IMR-90 (cell line): ENCODE measurements at regions not wholly inside any gene's neighbourhood (a gene's known extent, or its start where the extent isn't known, plus 50 kb on each side); places are given as distances from the start of the nearest gene placed in this dataset.

Experiments
- ATAC-seq: fragments of 200-7000 bp; cut with Tn5 transposase; 2 replicates; pipeline ENCODE4 v1.9.1; 2020; ENCODE audit warnings: low read depth, mild to moderate bottlenecking, moderate library complexity
- BruUV-seq: library from RNA; stranded (reverse); fragments of 400-500 nt; replicated peaks from 2 replicates; lab custom pipeline; 2021; lab: Mats Ljungman, UMichigan
- CTCF ChIA-PET: fragments of 300-600 bp; formaldehyde crosslinking; extraction: SDS; loops from one replicate; lab custom pipeline; 2021; ENCODE audit warnings: antibody characterized with exemption; lab: Yijun Ruan, JAX
- POLR2A ChIA-PET: fragments of 300-600 bp; sonication (Branson Sonifier 250); formaldehyde crosslinking; loops from one replicate; lab custom pipeline; 2022; ENCODE audit warnings: antibody characterized with exemption; ENCODE audit not compliant: unreplicated experiment; lab: Charles Lee
- DNase-seq: peaks from one replicate; pipeline ENCODE4 v3.0.0; 2013
- H2AFZ ChIP-seq: replicated peaks from 2 replicates; pipeline ENCODE3; 2013; ENCODE audit warnings: low read length, mild to moderate bottlenecking; ENCODE audit not compliant: poor library complexity
- H2AK5ac ChIP-seq: 2 replicates; pipeline ENCODE4 v1.6.1; 2013; ENCODE audit warnings: low read depth, low read length, inconsistent platforms
- H2AK9ac ChIP-seq: replicated peaks from 2 replicates; pipeline ENCODE3; 2013; ENCODE audit warnings: mild to moderate bottlenecking, low read depth, low read length, moderate library complexity; ENCODE audit not compliant: poor library complexity
- H2BK120ac ChIP-seq: 2 replicates; pipeline ENCODE4 v1.6.1; 2013; ENCODE audit warnings: low read depth, low read length, inconsistent platforms
- H2BK15ac ChIP-seq: 3 replicates; pipeline ENCODE4 v1.6.1; 2013; ENCODE audit warnings: low read depth, low read length, inconsistent platforms
- H2BK20ac ChIP-seq: 2 replicates; pipeline ENCODE4 v1.6.1; 2013; ENCODE audit warnings: low read depth, mild to moderate bottlenecking, inconsistent platforms, low read length, moderate library complexity
- H2BK5ac ChIP-seq: 2 replicates; pipeline ENCODE4 v1.6.1; 2013; ENCODE audit warnings: mild to moderate bottlenecking, low read depth, low read length, inconsistent platforms; ENCODE audit not compliant: poor library complexity, severe bottlenecking
- H3K14ac ChIP-seq: replicated peaks from 2 replicates; pipeline ENCODE4 v1.6.1; 2013; ENCODE audit warnings: low read depth, low read length, inconsistent platforms
- H3K18ac ChIP-seq: 2 replicates; pipeline ENCODE4 v1.6.1; 2013; ENCODE audit warnings: low read depth, low read length, control low read depth
- H3K23ac ChIP-seq: 2 replicates; pipeline ENCODE4 v1.6.1; 2013; ENCODE audit warnings: low read depth, low read length, inconsistent platforms
- H3K27ac ChIP-seq: 2 replicates; pipeline ENCODE4 v1.5.1; 2013; ENCODE audit warnings: mild to moderate bottlenecking, control low read depth, low read length; ENCODE audit not compliant: insufficient read depth
- H3K27me3 ChIP-seq: 2 replicates; pipeline ENCODE4 v1.6.1; 2013; ENCODE audit warnings: low read length; ENCODE audit not compliant: control insufficient read depth, insufficient read depth
- H3K36me3 ChIP-seq: 2 replicates; pipeline ENCODE4 v1.6.1; 2013; ENCODE audit warnings: low read length, mixed read lengths; ENCODE audit not compliant: control insufficient read depth, insufficient read depth
- H3K4ac ChIP-seq: 2 replicates; pipeline ENCODE4 v1.6.1; 2013; ENCODE audit warnings: low read depth, low read length, inconsistent platforms
- H3K4me1 ChIP-seq: 2 replicates; pipeline ENCODE4 v1.6.1; 2013; ENCODE audit warnings: low read length, mixed read lengths; ENCODE audit not compliant: control insufficient read depth, insufficient read depth
- H3K4me2 ChIP-seq: 2 replicates; pipeline ENCODE4 v1.6.1; 2013; ENCODE audit warnings: low read depth, mild to moderate bottlenecking, control low read depth, low read length, moderate library complexity
- H3K4me3 ChIP-seq: 2 replicates; pipeline ENCODE4 v1.5.1; 2013; ENCODE audit warnings: low read depth, mild to moderate bottlenecking, control low read depth, low read length, moderate library complexity; ENCODE audit not compliant: insufficient read depth
- H3K56ac ChIP-seq: 2 replicates; pipeline ENCODE4 v1.6.1; 2013; ENCODE audit warnings: low read length, inconsistent platforms; ENCODE audit not compliant: insufficient read depth; ENCODE audit errors: extremely low read depth
- H3K79me1 ChIP-seq, 2 experiments: 2 replicates each; pipeline ENCODE4 v1.6.1; 2013; ENCODE audit warnings: low read length in 2 of 2, inconsistent platforms in 1 of 2, low read depth in 1 of 2
- H3K9ac ChIP-seq: 2 replicates; pipeline ENCODE4 v1.6.1; 2013; ENCODE audit warnings: low read depth, low read length, control low read depth
- H3K9me1 ChIP-seq: 2 replicates; pipeline ENCODE4 v1.6.1; 2013; ENCODE audit warnings: low read length, inconsistent platforms; ENCODE audit not compliant: insufficient read depth
- H3K9me3 ChIP-seq: 2 replicates; pipeline ENCODE4 v1.6.1; 2013; ENCODE audit warnings: low read length; ENCODE audit not compliant: control insufficient read depth, insufficient read depth
- H4K20me1 ChIP-seq: 2 replicates; pipeline ENCODE4 v1.6.1; 2013; ENCODE audit warnings: low read length, inconsistent platforms; ENCODE audit not compliant: insufficient read depth
- H4K5ac ChIP-seq: 2 replicates; pipeline ENCODE4 v1.6.1; 2013; ENCODE audit warnings: mild to moderate bottlenecking, low read depth, low read length, control low read depth
- H4K8ac ChIP-seq, 2 experiments: 2 replicates each; pipeline ENCODE4 v1.6.1; 2013; ENCODE audit warnings: low read depth in 2 of 2, low read length in 2 of 2, control low read depth in 1 of 2, inconsistent platforms in 1 of 2
- H4K91ac ChIP-seq: 2 replicates; pipeline ENCODE4 v1.6.1; 2013; ENCODE audit warnings: low read depth, low read length, inconsistent platforms; ENCODE audit not compliant: insufficient read depth
- RCOR1 ChIP-seq: IDR thresholded peaks from 2 replicates; pipeline ENCODE4 v1.6.1; 2012; ENCODE audit warnings: mild to moderate bottlenecking, low read length, improper control_type of control experiment; ENCODE audit not compliant: insufficient replicate concordance
- RFX5 ChIP-seq: IDR thresholded peaks from 2 replicates; pipeline ENCODE4 v1.8.0; 2012; ENCODE audit warnings: low read depth, mild to moderate bottlenecking, low read length, moderate library complexity
- WGBS, 2 experiments: methylation state at CpG; one replicate each; pipeline versions ENCODE4 v1.1.5 to v1.1.7; 2013; ENCODE audit warnings: missing lambda C conversion rate in 2 of 2; ENCODE audit not compliant: insufficient read length in 1 of 2; ENCODE audit errors: extremely low coverage in 2 of 2; 5-methylcytosine and 5-hydroxymethylcytosine counted together
- dilution Hi-C: fragments of 300-500 bp; cut with HindIII; formaldehyde crosslinking; loops from one replicate; pipeline ENCODE4 v1.14.3; 2018; ENCODE audit warnings: low sequenced_read_pairs; ENCODE audit not compliant: unreplicated experiment
- in situ Hi-C: fragments of 300-500 bp; cut with MboI; formaldehyde crosslinking; loops from 3 replicates; pipeline ENCODE4 v1.14.3; 2019; ENCODE audit warnings: low sequenced_read_pairs, inconsistent platforms, mixed read lengths
- intact Hi-C: fragments of 100-400 bp; cut with micrococcal nuclease; formaldehyde crosslinking; loops from 2 replicates; pipeline ENCODE4 v1.10.0; 2022

- DNase-seq (no peak), ATAC-seq (no peak)
- Histone ChIP-seq H3K27ac (no peak overlapping the region), H3K9ac (no peak overlapping the region), H3K36me3 (no peaks in the 10 kb centered on the region), H3K9me1 (no peaks in the 10 kb centered on the region), H3K27me3 (no peaks in the 10 kb centered on the region), H3K14ac (no peak overlapping the region), H3K23ac (no peak overlapping the region), H3K4me3 (no peak overlapping the region), H2BK120ac (no peak overlapping the region), H2AFZ (no peak overlapping the region), H4K91ac (no peak overlapping the region), H4K5ac (no peak overlapping the region), H4K8ac (no peak overlapping the region), H3K4me1 (peaks cover 5% of the 10 kb centered on the region; the same call in 1 of the 2 replicates), H2BK20ac (no peak overlapping the region), H3K79me1 (no peaks in the 10 kb centered on the region), H3K56ac (no peak overlapping the region), H2AK5ac (no peak overlapping the region), H3K4me2 (no peak overlapping the region), H3K9me3 (no peaks in the 10 kb centered on the region), H2BK5ac (no peak overlapping the region), H2BK15ac (no peak overlapping the region), H3K4ac (no peak overlapping the region), H2AK9ac (no peak overlapping the region), H3K18ac (no peak overlapping the region), H4K20me1 (no peaks in the 10 kb centered on the region)
- POLR2A ChIA-PET, result no interaction called here
- dilution Hi-C loops (no loop called here), intact Hi-C loops (no loop called here), in situ Hi-C loops (no loop called here)
- WGBS, 2 experiments, result no CpG with 5 or more reads among the region's 1 CpG
- no TSS peak for BruUV-seq
- TF ChIP-seq RFX5, result no peak
- TF ChIP-seq RCOR1, result no peak
- CTCF ChIA-PET, result no interaction called here
Observed at GRCh38 chr11:103661991-103662390, 374.4 kb upstream of the DDI1 start.
